ENCODE measurements at regions not wholly inside any gene's neighbourhood (a gene's known extent, or its start where the extent isn't known, plus 50 kb on each side); places are given as distances from the start of the nearest gene placed in this dataset.

GRCh38 chr1:39136638-39137037 lies 67.9 kb upstream of the MACF1 start:
- Histone ChIP-seq H3K9me3 (replicated peaks; ENCODE audit: control insufficient read depth, insufficient read depth, low read length) (no peaks in the 10 kb centered on the region), H3K9ac (replicated peaks; ENCODE audit: extremely low read depth, insufficient read depth, low read length) (no peak overlapping the region), H3K9me1 (replicated peaks; ENCODE audit: control insufficient read depth, extremely low read depth, insufficient read depth, low read length) (no peaks in the 10 kb centered on the region), H3K4me3 (replicated peaks in 1 of 3; ENCODE audit: insufficient read depth in 1 of 3, low read depth in 1 of 3, low read length in 3 of 3) (no peak overlapping the region), H3K27me3 (ENCODE audit: control insufficient read depth in 2 of 2, insufficient read depth in 2 of 2, low read length in 2 of 2) (no peaks in the 10 kb centered on the region), H3K4me1 (ENCODE audit: control insufficient read depth, extremely low read depth, insufficient read depth, low read length) (peaks cover 32% of the 10 kb centered on the region), H3K27ac (ENCODE audit: insufficient read depth, low read depth, low read length) (no peak overlapping the region), H3K79me2 (ENCODE audit: control insufficient read depth, insufficient read depth, low read length) (peaks cover 84% of the 10 kb centered on the region), H3K4me2 (ENCODE audit: insufficient read depth, low read length) (no peak overlapping the region), H3K36me3 (ENCODE audit: control insufficient read depth in 2 of 2, extremely low read depth in 1 of 2, insufficient read depth in 2 of 2, low read length in 2 of 2) (no peaks in the 10 kb centered on the region), H2AFZ (ENCODE audit: low read depth, low read length) (no peak overlapping the region), H4K20me1 (replicated peaks; ENCODE audit: control insufficient read depth, extremely low read depth, insufficient read depth, low read length) (peaks cover 2% of the 10 kb centered on the region)
- no TSS peak for BruUV-seq (replicated peaks)
- dilution Hi-C loops (cut with MboI; ENCODE audit: extremely low pct_ligation_motif_present, low sequenced_read_pairs) = no loop called here
- DNase-seq (ENCODE audit: low read depth, low spot score) = no peak
- CTCF ChIA-PET = interaction anchor here (1.0 to 18.5 kb wide), 3 partner anchors 18 to 52 kb away, joined by 3 to 310 read pairs (median 4); no protein-coding TSS in a partner anchor
- POLR2A ChIA-PET = no interaction called here
- TF ChIP-seq JUN (IDR thresholded peaks at IDR 0.05; ENCODE audit: borderline replicate concordance, insufficient read depth, insufficient read length, low read depth) (no peak), EZH2 (IDR thresholded peaks at IDR 0.05; ENCODE audit: borderline replicate concordance, low read depth, low read length, severe bottlenecking) (no peak), MAX (IDR thresholded peaks at IDR 0.05; ENCODE audit: insufficient read depth, insufficient read length) (no peak)
- FAIRE-seq = peak; percentile 53
- intact Hi-C loops (cut with micrococcal nuclease) = no loop called here

GRCh38 chr1:39139723-39140360 lies 64.7 kb upstream of the MACF1 start:
- Histone ChIP-seq H3K36me3 (ENCODE audit: control insufficient read depth in 2 of 2, extremely low read depth in 1 of 2, insufficient read depth in 2 of 2, low read length in 2 of 2) (no peaks in the 10 kb centered on the region), H3K4me2 (ENCODE audit: insufficient read depth, low read length) (no peak overlapping the region), H3K79me2 (ENCODE audit: control insufficient read depth, insufficient read depth, low read length) (peaks cover 96% of the 10 kb centered on the region), H3K4me3 (replicated peaks in 1 of 3; ENCODE audit: insufficient read depth in 1 of 3, low read depth in 1 of 3, low read length in 3 of 3) (no peak overlapping the region), H4K20me1 (replicated peaks; ENCODE audit: control insufficient read depth, extremely low read depth, insufficient read depth, low read length) (peaks cover 4% of the 10 kb centered on the region), H3K9me3 (replicated peaks; ENCODE audit: control insufficient read depth, insufficient read depth, low read length) (no peaks in the 10 kb centered on the region), H3K9ac (replicated peaks; ENCODE audit: extremely low read depth, insufficient read depth, low read length) (no peak overlapping the region), H3K27me3 (ENCODE audit: control insufficient read depth in 2 of 2, insufficient read depth in 2 of 2, low read length in 2 of 2) (no peaks in the 10 kb centered on the region), H3K4me1 (ENCODE audit: control insufficient read depth, extremely low read depth, insufficient read depth, low read length) (peaks cover 13% of the 10 kb centered on the region), H2AFZ (ENCODE audit: low read depth, low read length) (no peak overlapping the region), H3K27ac (ENCODE audit: insufficient read depth, low read depth, low read length) (no peak overlapping the region), H3K9me1 (replicated peaks; ENCODE audit: control insufficient read depth, extremely low read depth, insufficient read depth, low read length) (no peaks in the 10 kb centered on the region)
- no peak for FAIRE-seq
- no peak for TF ChIP-seq MYC (IDR thresholded peaks at IDR 0.05; ENCODE audit: low read depth, low read length)
- no peak for TF ChIP-seq CTCF (IDR thresholded peaks at IDR 0.05; ENCODE audit: extremely low read depth in 1 of 2, insufficient read depth in 1 of 2, low read depth in 1 of 2, low read length in 2 of 2)
- no peak for TF ChIP-seq GATA2 (IDR thresholded peaks at IDR 0.05; ENCODE audit: insufficient read depth, insufficient read length, low read depth, low read length)
- no peak for TF ChIP-seq MAX (IDR thresholded peaks at IDR 0.05; ENCODE audit: insufficient read depth, insufficient read length)
- no peak for TF ChIP-seq EZH2 (IDR thresholded peaks at IDR 0.05; ENCODE audit: borderline replicate concordance, low read depth, low read length, severe bottlenecking)
- no peak for TF ChIP-seq FOS (IDR thresholded peaks at IDR 0.05; ENCODE audit: borderline replicate concordance, insufficient read depth, low read length)
- TF ChIP-seq POLR2AphosphoS5 (IDR thresholded peaks at IDR 0.05; ENCODE audit: insufficient read depth, low read depth, low read length) = no peak
- no peak for TF ChIP-seq POLR2A (IDR thresholded peaks at IDR 0.05; ENCODE audit: low read depth, low read length)
- no peak for TF ChIP-seq JUN (IDR thresholded peaks at IDR 0.05; ENCODE audit: borderline replicate concordance, insufficient read depth, insufficient read length, low read depth)
- intact Hi-C loops (cut with micrococcal nuclease) = no loop called here
- ChIA-PET CTCF (interaction anchor here (0.7 to 18.5 kb wide), 2 partner anchors 18 to 48 kb away, joined by 3 to 310 read pairs; no protein-coding TSS in a partner anchor), POLR2A (no interaction called here)
- no TSS peak for BruUV-seq (replicated peaks)
- no peak for DNase-seq (ENCODE audit: low read depth, low spot score)
- dilution Hi-C loops (cut with MboI; ENCODE audit: extremely low pct_ligation_motif_present, low sequenced_read_pairs) = no loop called here

All from endothelial cell of umbilical vein (primary cell).